ENCODE measurements at regions not wholly inside any gene's neighbourhood (a gene's known extent, or its start where the extent isn't known, plus 50 kb on each side); places are given as distances from the start of the nearest gene placed in this dataset.

DNA sequence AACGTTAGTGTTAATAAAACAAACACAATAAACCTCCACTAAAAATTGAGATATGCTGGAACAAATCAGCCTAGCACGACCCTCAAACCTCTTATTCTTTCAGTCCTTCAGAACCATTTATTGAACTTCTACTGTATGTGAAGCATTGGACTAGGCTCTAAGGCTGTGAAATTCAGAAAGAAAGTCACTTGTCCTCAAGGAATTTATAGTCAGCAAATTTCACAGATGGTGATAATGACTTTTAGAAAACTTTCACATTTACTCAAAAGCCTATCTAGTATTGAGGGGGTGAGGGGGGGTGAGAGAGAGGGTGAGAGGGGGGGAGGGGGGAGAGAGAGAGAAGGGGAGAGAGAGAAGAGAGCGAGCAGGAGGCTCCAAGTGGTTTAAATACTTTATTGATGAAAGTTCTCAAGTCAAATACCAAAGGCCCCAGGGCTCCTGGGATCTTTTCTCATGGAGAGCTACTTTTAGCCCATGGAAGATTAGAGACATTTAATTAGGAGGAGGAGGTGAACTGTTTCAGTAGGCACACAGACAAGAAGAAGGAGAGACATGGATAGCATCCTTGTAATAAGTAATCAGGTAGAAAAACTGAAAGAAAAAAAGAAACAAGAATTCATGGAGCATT, 66.3 kb upstream of the SSX2IP start:
- TF ChIP-seq, protein P1, sequence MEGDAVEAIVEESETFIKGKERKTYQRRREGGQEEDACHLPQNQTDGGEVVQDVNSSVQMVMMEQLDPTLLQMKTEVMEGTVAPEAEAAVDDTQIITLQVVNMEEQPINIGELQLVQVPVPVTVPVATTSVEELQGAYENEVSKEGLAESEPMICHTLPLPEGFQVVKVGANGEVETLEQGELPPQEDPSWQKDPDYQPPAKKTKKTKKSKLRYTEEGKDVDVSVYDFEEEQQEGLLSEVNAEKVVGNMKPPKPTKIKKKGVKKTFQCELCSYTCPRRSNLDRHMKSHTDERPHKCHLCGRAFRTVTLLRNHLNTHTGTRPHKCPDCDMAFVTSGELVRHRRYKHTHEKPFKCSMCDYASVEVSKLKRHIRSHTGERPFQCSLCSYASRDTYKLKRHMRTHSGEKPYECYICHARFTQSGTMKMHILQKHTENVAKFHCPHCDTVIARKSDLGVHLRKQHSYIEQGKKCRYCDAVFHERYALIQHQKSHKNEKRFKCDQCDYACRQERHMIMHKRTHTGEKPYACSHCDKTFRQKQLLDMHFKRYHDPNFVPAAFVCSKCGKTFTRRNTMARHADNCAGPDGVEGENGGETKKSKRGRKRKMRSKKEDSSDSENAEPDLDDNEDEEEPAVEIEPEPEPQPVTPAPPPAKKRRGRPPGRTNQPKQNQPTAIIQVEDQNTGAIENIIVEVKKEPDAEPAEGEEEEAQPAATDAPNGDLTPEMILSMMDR (IDR thresholded peaks at IDR 0.05) = no peak
- no peak for TF ChIP-seq EP300 (IDR thresholded peaks at IDR 0.05)
- no peak for TF ChIP-seq POLR2AphosphoS5 (IDR thresholded peaks at IDR 0.05)
- TF ChIP-seq POLR2A (IDR thresholded peaks at IDR 0.05) = no peak
